ENCODE measurements at regions not wholly inside any gene's neighbourhood (a gene's known extent, or its start where the extent isn't known, plus 50 kb on each side); places are given as distances from the start of the nearest gene placed in this dataset.

DNA sequence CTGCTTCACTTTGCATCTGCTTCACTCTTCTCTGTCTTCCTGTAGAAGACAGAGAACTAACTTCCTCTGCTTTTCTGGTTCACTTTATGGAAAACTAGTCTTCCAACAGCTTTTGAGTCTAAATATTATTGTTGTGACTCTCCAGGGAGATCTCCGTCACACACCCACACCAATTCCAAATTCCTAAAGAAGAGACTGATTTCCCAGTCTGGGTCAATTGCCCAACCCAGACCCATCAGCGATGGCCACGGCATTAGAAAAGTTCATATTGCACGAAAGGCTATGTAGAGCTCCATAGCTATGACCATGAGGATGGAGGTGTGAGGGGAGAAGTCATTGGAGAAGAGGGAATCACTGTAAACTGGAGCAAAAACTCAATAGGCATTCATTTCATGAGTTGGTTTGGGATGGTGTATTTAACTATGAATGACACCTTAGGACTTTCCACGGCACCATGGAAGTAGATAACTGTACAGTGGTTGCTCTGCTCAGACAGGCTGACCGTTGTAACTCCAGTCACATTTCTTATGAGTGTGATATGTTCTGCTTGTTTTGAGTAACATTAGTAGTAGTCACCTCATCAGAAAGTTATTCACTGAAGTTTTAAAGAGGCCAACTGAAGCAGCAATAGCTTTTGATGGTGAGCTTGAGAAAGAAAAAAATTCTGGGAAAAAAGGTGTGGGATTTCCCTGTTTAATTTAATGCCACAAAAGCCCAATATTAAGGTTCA, 78.1 kb upstream of the MAMDC2 start:
- TF ChIP-seq, protein P1, sequence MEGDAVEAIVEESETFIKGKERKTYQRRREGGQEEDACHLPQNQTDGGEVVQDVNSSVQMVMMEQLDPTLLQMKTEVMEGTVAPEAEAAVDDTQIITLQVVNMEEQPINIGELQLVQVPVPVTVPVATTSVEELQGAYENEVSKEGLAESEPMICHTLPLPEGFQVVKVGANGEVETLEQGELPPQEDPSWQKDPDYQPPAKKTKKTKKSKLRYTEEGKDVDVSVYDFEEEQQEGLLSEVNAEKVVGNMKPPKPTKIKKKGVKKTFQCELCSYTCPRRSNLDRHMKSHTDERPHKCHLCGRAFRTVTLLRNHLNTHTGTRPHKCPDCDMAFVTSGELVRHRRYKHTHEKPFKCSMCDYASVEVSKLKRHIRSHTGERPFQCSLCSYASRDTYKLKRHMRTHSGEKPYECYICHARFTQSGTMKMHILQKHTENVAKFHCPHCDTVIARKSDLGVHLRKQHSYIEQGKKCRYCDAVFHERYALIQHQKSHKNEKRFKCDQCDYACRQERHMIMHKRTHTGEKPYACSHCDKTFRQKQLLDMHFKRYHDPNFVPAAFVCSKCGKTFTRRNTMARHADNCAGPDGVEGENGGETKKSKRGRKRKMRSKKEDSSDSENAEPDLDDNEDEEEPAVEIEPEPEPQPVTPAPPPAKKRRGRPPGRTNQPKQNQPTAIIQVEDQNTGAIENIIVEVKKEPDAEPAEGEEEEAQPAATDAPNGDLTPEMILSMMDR (IDR thresholded peaks at IDR 0.05), result no peak
- no peak for TF ChIP-seq POLR2A (IDR thresholded peaks at IDR 0.05)

All from right lobe of liver (tissue), 4 donors.